ENCODE measurements at regions not wholly inside any gene's neighbourhood (a gene's known extent, or its start where the extent isn't known, plus 50 kb on each side); places are given as distances from the start of the nearest gene placed in this dataset.
A peak's percentile ranks its signal among the peaks of the same experiment; 100 is the strongest.
"Not testable (repeated sequence)": the region's sequence is repeated elsewhere in the genome, so short reads cannot be mapped to it uniquely, and the experiment has no call there.

DNA sequence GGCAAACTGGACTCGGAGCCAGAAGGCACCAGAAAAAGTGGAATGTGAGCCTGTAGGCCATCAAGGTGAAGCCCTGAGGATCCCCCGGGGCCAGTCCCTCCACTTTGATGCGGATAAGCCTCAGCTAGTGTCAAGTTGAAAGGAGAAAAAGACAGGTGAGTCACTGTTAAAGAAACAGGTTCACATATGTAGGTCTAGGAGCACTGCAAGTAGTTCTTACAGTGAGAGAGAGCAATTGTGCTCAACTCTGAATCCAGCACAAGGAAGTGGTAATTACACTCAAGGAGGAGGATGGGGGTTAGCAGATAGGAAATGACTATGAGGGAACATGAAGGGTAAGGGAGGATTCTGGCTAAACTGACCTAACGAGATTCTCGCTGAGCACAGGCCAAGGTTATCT, 157.5 kb upstream of the PTPN20 start:
- H2AFZ ChIP-seq; DNase-seq; H3K79me2 ChIP-seq (ENCODE audit: insufficient read depth); H3F3A ChIP-seq (ENCODE audit: insufficient read depth); H3K4me1 ChIP-seq (ENCODE audit: insufficient read depth); H3K4me2 ChIP-seq (ENCODE audit: unreplicated experiment); H3K9me3 ChIP-seq (ENCODE audit: low read depth); H3K9ac ChIP-seq; H3K27me3 ChIP-seq (replicated peaks; ENCODE audit: insufficient read depth); H3K36me3 ChIP-seq (ENCODE audit: low read depth); H3K9me2 ChIP-seq (ENCODE audit: insufficient read depth); H3K4me3 ChIP-seq; in situ Hi-C loops (cut with MboI); H4K20me1 ChIP-seq (ENCODE audit: insufficient read depth); H3K27ac ChIP-seq: not testable (repeated sequence)
- WGBS, 2 experiments (ENCODE audit: low coverage in 1 of 2, low lambda C conversion rate in 2 of 2, missing lambda C conversion rate in 2 of 2) = 56 to 61% methylated on average over 3 to 4 of the region's 5 CpGs

DNA sequence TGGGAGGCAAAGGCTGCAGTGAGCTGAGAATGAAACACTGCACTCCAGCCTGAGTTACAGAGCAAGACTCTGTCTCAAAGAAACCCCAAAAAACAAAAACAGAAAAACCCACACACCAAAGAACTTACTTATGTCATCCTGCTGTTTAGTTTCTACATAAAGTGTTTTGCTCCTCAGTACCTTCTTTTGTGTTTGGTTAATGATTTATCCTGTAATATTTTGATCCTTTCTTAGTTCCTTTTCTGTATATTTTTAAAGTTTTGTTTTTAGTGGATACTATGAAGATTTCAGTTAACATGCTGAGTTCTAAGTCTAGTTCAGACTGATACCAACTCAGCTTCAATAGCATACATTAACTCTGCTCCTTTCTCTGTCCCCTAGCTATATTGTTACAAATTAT, 149.8 kb upstream of the PTPN20 start:
- H3K79me2 ChIP-seq (ENCODE audit: insufficient read depth); H3K27me3 ChIP-seq (replicated peaks; ENCODE audit: insufficient read depth); in situ Hi-C loops (cut with MboI); DNase-seq; H3K4me1 ChIP-seq (ENCODE audit: insufficient read depth); H3K9me3 ChIP-seq (ENCODE audit: low read depth); H3K9me2 ChIP-seq (ENCODE audit: insufficient read depth); H3F3A ChIP-seq (ENCODE audit: insufficient read depth); H3K4me2 ChIP-seq (ENCODE audit: unreplicated experiment); H3K9ac ChIP-seq; H3K27ac ChIP-seq; H2AFZ ChIP-seq; H4K20me1 ChIP-seq (ENCODE audit: insufficient read depth); H3K36me3 ChIP-seq (ENCODE audit: low read depth); H3K4me3 ChIP-seq: not testable (repeated sequence)

DNA sequence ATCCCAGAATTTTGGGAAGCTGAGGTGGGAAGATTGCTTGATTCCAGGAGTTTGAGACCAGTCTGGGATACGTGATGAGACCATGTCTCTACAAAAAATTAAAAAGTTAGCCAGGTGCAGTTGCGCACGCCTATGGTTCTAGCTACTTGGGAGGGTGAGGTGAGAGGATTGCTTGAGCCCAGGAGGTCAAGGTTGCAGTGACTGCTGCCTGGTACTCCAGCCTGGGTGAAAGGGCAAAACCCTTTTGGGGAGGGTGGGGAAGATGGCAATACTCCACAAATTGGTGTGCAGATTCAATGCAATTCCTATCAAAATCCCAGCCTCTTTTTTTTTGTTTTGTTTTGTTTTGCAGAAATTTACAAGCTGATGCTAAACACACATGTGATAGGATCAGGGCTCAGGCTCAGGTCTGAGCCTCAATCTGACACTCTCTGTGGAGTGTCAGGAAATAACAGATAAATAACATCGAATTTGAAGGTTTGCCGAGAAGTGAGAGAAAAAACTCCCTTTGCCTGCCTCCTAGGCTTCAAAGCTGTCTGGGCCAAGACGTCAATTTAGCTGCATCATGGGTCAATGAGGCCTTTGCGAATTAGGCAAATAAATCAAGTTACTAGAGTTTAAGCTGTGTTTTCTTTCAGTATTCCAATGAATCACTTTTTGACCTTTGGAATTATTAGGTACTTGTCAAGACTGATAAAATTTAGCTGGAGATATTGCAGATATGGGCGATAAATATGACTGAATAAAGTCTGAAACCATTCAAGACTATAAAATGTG, 142.5 kb upstream of the PTPN20 start:
- H3K4me1 ChIP-seq (ENCODE audit: insufficient read depth); H3K9ac ChIP-seq; H3K36me3 ChIP-seq (ENCODE audit: low read depth); H4K20me1 ChIP-seq (ENCODE audit: insufficient read depth); H3K27ac ChIP-seq; H2AFZ ChIP-seq; H3K4me3 ChIP-seq; H3K27me3 ChIP-seq (replicated peaks; ENCODE audit: insufficient read depth); H3K9me2 ChIP-seq (ENCODE audit: insufficient read depth); DNase-seq; H3K9me3 ChIP-seq (ENCODE audit: low read depth); H3K79me2 ChIP-seq (ENCODE audit: insufficient read depth); H3K4me2 ChIP-seq (ENCODE audit: unreplicated experiment); in situ Hi-C loops (cut with MboI); H3F3A ChIP-seq (ENCODE audit: insufficient read depth): not testable (repeated sequence)
- WGBS, 2 experiments (ENCODE audit: low coverage in 1 of 2, low lambda C conversion rate in 2 of 2, missing lambda C conversion rate in 2 of 2) = 80 to 86% methylated on average over 5 to 6 of the region's 8 CpGs

DNA sequence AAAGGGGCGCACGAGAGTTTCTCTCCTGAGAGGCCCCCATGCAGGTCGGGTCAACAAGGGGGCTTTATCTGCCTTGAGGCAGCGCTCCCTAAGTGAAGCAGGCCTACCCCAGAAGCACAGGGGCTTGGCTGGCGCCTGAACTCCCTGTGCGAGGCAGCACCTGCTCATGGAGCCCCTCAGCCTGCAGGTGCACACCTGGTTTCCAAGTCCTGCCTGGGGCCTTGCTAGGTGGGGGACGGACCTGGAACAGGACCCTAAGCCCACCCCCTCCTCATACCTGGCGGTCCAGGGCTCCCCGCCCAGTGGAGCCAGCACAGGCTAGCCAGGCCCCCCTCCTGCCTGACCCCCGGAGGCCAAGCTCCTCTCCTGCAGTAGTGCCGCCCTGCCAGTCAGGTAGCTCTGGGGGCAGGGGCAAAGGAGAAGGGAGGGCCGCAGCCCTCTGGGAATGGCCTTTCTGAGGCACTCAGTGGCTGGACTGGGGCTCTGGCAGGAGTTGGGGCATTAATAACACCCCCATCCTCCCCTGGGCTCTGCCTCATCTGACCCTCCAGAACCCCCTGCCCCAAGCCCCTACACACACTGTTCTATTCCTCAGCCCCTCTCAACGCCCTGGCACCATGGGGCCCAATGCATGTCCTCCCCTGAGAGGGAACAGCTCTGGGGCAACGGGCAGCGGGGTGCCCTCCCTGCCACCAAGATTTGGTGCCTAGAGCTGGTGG, 137.9 kb upstream of the PTPN20 start:
- H3K4me3 ChIP-seq; H3F3A ChIP-seq (ENCODE audit: insufficient read depth); H3K9me3 ChIP-seq (ENCODE audit: low read depth); DNase-seq; H3K79me2 ChIP-seq (ENCODE audit: insufficient read depth); H3K9ac ChIP-seq; H3K4me2 ChIP-seq (ENCODE audit: unreplicated experiment); H3K27ac ChIP-seq; in situ Hi-C loops (cut with MboI); H4K20me1 ChIP-seq (ENCODE audit: insufficient read depth); H3K36me3 ChIP-seq (ENCODE audit: low read depth); H3K4me1 ChIP-seq (ENCODE audit: insufficient read depth); H3K9me2 ChIP-seq (ENCODE audit: insufficient read depth); H2AFZ ChIP-seq; H3K27me3 ChIP-seq (replicated peaks; ENCODE audit: insufficient read depth): not testable (repeated sequence)
- WGBS, 2 experiments (ENCODE audit: low coverage in 1 of 2, low lambda C conversion rate in 2 of 2, missing lambda C conversion rate in 2 of 2) = 79 to 80% methylated on average over 1 to 5 of the region's 15 CpGs

DNA sequence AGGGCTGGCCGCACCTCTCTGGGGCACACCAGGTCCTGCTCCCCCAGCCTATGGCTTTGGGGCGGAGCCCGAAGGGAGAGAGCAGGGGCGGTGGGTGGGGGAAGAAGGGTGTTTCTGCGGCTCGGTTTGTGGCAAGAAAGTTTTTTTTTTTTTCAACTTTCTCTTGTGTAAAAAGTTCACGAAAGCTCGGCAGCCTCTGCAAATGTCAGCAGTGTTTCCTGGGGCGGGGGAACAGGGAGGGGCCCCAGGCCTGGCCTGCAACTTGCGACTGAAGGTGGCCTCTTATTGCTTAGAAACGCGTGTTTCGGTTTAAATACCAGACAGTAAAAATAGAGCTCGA, 137.4 kb upstream of the PTPN20 start:
- H3K4me1 ChIP-seq (ENCODE audit: insufficient read depth); H3K9ac ChIP-seq; H2AFZ ChIP-seq; H4K20me1 ChIP-seq (ENCODE audit: insufficient read depth); H3K36me3 ChIP-seq (ENCODE audit: low read depth); H3K27ac ChIP-seq; H3F3A ChIP-seq (ENCODE audit: insufficient read depth); H3K4me3 ChIP-seq; in situ Hi-C loops (cut with MboI); H3K9me3 ChIP-seq (ENCODE audit: low read depth); H3K9me2 ChIP-seq (ENCODE audit: insufficient read depth); H3K27me3 ChIP-seq (replicated peaks; ENCODE audit: insufficient read depth); H3K4me2 ChIP-seq (ENCODE audit: unreplicated experiment); H3K79me2 ChIP-seq (ENCODE audit: insufficient read depth): not testable (repeated sequence)
- DNase-seq = peak; percentile 21
- WGBS, 2 experiments (ENCODE audit: low coverage in 1 of 2, low lambda C conversion rate in 2 of 2, missing lambda C conversion rate in 2 of 2) = 7 to 12% methylated on average over 8 to 13 of the region's 14 CpGs

DNA sequence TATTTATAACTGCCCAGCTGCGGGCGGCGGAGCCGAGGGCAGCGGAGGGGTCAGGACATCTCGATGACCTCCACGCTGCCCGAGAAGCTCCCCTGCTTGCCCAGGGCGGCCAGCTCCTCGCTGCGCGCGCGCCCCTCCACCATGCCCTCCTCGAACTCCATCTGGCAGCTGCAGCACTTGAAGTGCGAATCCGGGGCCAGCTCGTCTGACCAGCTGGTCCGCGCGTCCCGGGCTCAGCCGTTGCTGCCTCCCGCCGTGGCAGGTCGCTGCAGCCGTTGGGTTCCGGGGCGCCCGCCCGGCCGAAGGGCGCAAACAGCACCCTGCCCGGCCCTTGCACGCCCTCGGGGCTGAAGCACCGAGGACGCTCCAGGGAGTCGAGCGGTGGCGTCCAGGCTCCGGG, 136.9 kb upstream of the PTPN20 start:
- H3K4me1 ChIP-seq (ENCODE audit: insufficient read depth); H3K27me3 ChIP-seq (replicated peaks; ENCODE audit: insufficient read depth); H3K9ac ChIP-seq; H3K36me3 ChIP-seq (ENCODE audit: low read depth); H3K4me2 ChIP-seq (ENCODE audit: unreplicated experiment); H3F3A ChIP-seq (ENCODE audit: insufficient read depth); in situ Hi-C loops (cut with MboI); H3K27ac ChIP-seq; H3K9me2 ChIP-seq (ENCODE audit: insufficient read depth); H3K9me3 ChIP-seq (ENCODE audit: low read depth); H3K79me2 ChIP-seq (ENCODE audit: insufficient read depth); H4K20me1 ChIP-seq (ENCODE audit: insufficient read depth); H2AFZ ChIP-seq: not testable (repeated sequence)
- 42 to 55% methylated on average over 9 to 28 of the region's 42 CpGs for WGBS, 2 experiments (ENCODE audit: low coverage in 1 of 2, low lambda C conversion rate in 2 of 2, missing lambda C conversion rate in 2 of 2)
- 0 out of 2 replicates have a peak overlapping the region, but pooled peaks have one; percentile 32 for H3K4me3 ChIP-seq
- DNase-seq = peak; percentile 9

DNA sequence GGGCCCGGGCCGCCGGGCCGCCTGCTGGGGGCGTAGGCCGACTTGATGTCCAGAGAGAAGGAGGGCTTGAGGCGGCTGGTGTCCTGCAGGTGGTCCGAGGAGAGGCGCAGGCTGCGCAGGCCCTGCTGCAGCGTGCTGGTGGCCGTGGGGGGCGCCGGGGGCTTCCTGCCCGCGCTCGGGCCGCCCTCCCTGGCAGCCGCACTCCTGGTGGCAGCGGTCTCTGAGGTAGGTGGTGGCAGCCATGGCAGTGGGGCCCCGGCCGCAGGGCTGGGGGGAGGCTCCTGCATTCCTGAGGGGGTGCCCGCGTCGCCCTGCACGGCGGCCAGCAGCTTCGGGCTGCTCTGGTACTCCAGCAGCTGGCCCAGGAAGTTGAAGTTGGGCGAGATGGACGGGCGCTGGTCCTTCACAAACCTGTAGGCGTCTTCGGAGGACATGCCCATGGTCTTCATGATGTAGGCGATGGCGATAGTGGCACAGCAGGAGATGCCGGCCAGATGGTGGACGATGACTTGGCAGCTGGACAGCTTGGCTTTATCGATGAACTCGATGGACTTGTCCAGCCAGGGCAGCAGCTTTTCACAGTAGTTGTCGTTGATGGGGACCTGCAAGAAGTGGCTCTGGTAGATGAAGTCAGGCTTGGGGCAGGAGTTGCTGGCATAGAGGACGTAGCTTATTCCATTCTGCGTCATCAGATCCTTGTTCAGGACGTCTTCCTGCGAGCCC, 136.1 kb upstream of the PTPN20 start:
- H3F3A ChIP-seq (ENCODE audit: insufficient read depth); H3K27me3 ChIP-seq (replicated peaks; ENCODE audit: insufficient read depth); H3K4me3 ChIP-seq; H3K9ac ChIP-seq; H3K4me2 ChIP-seq (ENCODE audit: unreplicated experiment); H3K79me2 ChIP-seq (ENCODE audit: insufficient read depth); H3K9me3 ChIP-seq (ENCODE audit: low read depth); H3K9me2 ChIP-seq (ENCODE audit: insufficient read depth); H2AFZ ChIP-seq; H3K27ac ChIP-seq; H4K20me1 ChIP-seq (ENCODE audit: insufficient read depth); H3K36me3 ChIP-seq (ENCODE audit: low read depth); H3K4me1 ChIP-seq (ENCODE audit: insufficient read depth); in situ Hi-C loops (cut with MboI); DNase-seq: not testable (repeated sequence)
- WGBS, 2 experiments (ENCODE audit: low coverage in 1 of 2, low lambda C conversion rate in 2 of 2, missing lambda C conversion rate in 2 of 2) = 96 to 97% methylated on average over 15 to 30 of the region's 44 CpGs
